ENCODE measurements at regions not wholly inside any gene's neighbourhood (a gene's known extent, or its start where the extent isn't known, plus 50 kb on each side); places are given as distances from the start of the nearest gene placed in this dataset.

DNA sequence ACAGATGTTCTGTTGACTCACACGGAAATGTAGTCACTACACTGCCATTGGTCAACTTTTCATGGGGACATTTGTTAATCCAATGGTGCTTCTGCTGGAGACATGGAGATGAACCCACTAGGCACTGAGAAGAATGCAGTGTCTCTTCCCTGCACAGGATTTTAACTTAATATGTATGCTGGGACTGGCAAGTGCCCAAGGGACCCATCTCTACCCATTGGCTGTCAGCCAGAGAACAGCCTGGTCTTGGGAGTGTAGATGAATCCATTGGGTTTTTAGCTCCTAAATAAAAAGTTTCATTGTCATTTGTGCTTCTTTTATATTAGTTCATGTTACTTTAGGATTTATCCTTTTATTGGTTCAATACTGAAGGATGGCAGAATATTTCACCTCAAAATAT, 195.8 kb upstream of the CDH6 start:
- TF ChIP-seq, protein P1, sequence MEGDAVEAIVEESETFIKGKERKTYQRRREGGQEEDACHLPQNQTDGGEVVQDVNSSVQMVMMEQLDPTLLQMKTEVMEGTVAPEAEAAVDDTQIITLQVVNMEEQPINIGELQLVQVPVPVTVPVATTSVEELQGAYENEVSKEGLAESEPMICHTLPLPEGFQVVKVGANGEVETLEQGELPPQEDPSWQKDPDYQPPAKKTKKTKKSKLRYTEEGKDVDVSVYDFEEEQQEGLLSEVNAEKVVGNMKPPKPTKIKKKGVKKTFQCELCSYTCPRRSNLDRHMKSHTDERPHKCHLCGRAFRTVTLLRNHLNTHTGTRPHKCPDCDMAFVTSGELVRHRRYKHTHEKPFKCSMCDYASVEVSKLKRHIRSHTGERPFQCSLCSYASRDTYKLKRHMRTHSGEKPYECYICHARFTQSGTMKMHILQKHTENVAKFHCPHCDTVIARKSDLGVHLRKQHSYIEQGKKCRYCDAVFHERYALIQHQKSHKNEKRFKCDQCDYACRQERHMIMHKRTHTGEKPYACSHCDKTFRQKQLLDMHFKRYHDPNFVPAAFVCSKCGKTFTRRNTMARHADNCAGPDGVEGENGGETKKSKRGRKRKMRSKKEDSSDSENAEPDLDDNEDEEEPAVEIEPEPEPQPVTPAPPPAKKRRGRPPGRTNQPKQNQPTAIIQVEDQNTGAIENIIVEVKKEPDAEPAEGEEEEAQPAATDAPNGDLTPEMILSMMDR (conservative IDR thresholded peaks at IDR 0.05; ENCODE audit: low read depth in 2 of 2): no peak
- no peak for TF ChIP-seq POLR2AphosphoS5 (IDR thresholded peaks at IDR 0.05; ENCODE audit: low read depth)
- TF ChIP-seq EZH2 (IDR thresholded peaks at IDR 0.05; ENCODE audit: low read depth, unreplicated experiment): no peak
- no peak for TF ChIP-seq EZH2phosphoT487 (IDR thresholded peaks at IDR 0.05; ENCODE audit: unreplicated experiment)
- TF ChIP-seq NANOG (IDR thresholded peaks at IDR 0.05; ENCODE audit: borderline replicate concordance): no peak
- TF ChIP-seq JUNB (IDR thresholded peaks at IDR 0.05; ENCODE audit: unreplicated experiment): no peak
- TF ChIP-seq CREB1 (CRISPR knock-in tag; IDR thresholded peaks at IDR 0.05; ENCODE audit: low read depth): no peak
- TF ChIP-seq, protein P2, sequence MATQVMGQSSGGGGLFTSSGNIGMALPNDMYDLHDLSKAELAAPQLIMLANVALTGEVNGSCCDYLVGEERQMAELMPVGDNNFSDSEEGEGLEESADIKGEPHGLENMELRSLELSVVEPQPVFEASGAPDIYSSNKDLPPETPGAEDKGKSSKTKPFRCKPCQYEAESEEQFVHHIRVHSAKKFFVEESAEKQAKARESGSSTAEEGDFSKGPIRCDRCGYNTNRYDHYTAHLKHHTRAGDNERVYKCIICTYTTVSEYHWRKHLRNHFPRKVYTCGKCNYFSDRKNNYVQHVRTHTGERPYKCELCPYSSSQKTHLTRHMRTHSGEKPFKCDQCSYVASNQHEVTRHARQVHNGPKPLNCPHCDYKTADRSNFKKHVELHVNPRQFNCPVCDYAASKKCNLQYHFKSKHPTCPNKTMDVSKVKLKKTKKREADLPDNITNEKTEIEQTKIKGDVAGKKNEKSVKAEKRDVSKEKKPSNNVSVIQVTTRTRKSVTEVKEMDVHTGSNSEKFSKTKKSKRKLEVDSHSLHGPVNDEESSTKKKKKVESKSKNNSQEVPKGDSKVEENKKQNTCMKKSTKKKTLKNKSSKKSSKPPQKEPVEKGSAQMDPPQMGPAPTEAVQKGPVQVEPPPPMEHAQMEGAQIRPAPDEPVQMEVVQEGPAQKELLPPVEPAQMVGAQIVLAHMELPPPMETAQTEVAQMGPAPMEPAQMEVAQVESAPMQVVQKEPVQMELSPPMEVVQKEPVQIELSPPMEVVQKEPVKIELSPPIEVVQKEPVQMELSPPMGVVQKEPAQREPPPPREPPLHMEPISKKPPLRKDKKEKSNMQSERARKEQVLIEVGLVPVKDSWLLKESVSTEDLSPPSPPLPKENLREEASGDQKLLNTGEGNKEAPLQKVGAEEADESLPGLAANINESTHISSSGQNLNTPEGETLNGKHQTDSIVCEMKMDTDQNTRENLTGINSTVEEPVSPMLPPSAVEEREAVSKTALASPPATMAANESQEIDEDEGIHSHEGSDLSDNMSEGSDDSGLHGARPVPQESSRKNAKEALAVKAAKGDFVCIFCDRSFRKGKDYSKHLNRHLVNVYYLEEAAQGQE (IDR thresholded peaks at IDR 0.05; ENCODE audit: unreplicated experiment): no peak
- no peak for TF ChIP-seq STAT1 (IDR thresholded peaks at IDR 0.05; ENCODE audit: unreplicated experiment)
- no peak for TF ChIP-seq ZNF114 (CRISPR knock-in tag; IDR thresholded peaks at IDR 0.05)
- TF ChIP-seq, protein P3, sequence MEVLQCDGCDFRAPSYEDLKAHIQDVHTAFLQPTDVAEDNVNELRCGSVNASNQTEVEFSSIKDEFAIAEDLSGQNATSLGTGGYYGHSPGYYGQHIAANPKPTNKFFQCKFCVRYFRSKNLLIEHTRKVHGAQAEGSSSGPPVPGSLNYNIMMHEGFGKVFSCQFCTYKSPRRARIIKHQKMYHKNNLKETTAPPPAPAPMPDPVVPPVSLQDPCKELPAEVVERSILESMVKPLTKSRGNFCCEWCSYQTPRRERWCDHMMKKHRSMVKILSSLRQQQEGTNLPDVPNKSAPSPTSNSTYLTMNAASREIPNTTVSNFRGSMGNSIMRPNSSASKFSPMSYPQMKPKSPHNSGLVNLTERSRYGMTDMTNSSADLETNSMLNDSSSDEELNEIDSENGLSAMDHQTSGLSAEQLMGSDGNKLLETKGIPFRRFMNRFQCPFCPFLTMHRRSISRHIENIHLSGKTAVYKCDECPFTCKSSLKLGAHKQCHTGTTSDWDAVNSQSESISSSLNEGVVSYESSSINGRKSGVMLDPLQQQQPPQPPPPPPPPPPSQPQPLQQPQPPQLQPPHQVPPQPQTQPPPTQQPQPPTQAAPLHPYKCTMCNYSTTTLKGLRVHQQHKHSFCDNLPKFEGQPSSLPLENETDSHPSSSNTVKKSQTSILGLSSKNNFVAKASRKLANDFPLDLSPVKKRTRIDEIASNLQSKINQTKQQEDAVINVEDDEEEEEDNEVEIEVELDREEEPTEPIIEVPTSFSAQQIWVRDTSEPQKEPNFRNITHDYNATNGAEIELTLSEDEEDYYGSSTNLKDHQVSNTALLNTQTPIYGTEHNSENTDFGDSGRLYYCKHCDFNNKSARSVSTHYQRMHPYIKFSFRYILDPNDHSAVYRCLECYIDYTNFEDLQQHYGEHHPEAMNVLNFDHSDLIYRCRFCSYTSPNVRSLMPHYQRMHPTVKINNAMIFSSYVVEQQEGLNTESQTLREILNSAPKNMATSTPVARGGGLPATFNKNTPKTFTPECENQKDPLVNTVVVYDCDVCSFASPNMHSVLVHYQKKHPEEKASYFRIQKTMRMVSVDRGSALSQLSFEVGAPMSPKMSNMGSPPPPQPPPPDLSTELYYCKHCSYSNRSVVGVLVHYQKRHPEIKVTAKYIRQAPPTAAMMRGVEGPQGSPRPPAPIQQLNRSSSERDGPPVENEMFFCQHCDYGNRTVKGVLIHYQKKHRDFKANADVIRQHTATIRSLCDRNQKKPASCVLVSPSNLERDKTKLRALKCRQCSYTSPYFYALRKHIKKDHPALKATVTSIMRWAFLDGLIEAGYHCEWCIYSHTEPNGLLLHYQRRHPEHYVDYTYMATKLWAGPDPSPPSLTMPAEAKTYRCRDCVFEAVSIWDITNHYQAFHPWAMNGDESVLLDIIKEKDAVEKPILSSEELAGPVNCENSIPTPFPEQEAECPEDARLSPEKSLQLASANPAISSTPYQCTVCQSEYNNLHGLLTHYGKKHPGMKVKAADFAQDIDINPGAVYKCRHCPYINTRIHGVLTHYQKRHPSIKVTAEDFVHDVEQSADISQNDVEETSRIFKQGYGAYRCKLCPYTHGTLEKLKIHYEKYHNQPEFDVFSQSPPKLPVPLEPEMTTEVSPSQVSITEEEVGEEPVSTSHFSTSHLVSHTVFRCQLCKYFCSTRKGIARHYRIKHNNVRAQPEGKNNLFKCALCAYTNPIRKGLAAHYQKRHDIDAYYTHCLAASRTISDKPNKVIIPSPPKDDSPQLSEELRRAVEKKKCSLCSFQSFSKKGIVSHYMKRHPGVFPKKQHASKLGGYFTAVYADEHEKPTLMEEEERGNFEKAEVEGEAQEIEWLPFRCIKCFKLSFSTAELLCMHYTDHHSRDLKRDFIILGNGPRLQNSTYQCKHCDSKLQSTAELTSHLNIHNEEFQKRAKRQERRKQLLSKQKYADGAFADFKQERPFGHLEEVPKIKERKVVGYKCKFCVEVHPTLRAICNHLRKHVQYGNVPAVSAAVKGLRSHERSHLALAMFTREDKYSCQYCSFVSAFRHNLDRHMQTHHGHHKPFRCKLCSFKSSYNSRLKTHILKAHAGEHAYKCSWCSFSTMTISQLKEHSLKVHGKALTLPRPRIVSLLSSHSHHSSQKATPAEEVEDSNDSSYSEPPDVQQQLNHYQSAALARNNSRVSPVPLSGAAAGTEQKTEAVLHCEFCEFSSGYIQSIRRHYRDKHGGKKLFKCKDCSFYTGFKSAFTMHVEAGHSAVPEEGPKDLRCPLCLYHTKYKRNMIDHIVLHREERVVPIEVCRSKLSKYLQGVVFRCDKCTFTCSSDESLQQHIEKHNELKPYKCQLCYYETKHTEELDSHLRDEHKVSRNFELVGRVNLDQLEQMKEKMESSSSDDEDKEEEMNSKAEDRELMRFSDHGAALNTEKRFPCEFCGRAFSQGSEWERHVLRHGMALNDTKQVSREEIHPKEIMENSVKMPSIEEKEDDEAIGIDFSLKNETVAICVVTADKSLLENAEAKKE (CRISPR knock-in tag; IDR thresholded peaks at IDR 0.05): no peak
- TF ChIP-seq, protein P4, sequence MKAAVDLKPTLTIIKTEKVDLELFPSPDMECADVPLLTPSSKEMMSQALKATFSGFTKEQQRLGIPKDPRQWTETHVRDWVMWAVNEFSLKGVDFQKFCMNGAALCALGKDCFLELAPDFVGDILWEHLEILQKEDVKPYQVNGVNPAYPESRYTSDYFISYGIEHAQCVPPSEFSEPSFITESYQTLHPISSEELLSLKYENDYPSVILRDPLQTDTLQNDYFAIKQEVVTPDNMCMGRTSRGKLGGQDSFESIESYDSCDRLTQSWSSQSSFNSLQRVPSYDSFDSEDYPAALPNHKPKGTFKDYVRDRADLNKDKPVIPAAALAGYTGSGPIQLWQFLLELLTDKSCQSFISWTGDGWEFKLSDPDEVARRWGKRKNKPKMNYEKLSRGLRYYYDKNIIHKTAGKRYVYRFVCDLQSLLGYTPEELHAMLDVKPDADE (IDR thresholded peaks at IDR 0.05): no peak

Measured in GM23338 (cell line).